Thymus (tissue), 11 donors: ENCODE measurements at regions not wholly inside any gene's neighbourhood (a gene's known extent, or its start where the extent isn't known, plus 50 kb on each side); places are given as distances from the start of the nearest gene placed in this dataset.

Experiments
- DNase-seq, 9 donors: peaks; one replicate each; pipeline ENCODE4 v3.0.0-alpha.2; 2013; ENCODE audit warnings: low spot score in 9 of 9, low read depth in 6 of 9, missing footprints in 1 of 9
- H3K27ac ChIP-seq, 2 donors: one replicate each; pipeline ENCODE4 v1.5.1; 2013; ENCODE audit warnings: control low read depth in 1 of 2, low read depth in 1 of 2, low read length in 1 of 2, mild to moderate bottlenecking in 1 of 2, moderate library complexity in 1 of 2
- H3K27me3 ChIP-seq, 2 donors: one replicate each; pipeline ENCODE4 v1.5.1; 2013; ENCODE audit warnings: low read length in 1 of 2; ENCODE audit not compliant: control insufficient read depth in 2 of 2, insufficient read depth in 1 of 2
- H3K36me3 ChIP-seq, 2 donors: one replicate each; pipeline ENCODE4 v1.5.1; 2013; ENCODE audit warnings: low read length in 1 of 2, mild to moderate bottlenecking in 1 of 2, moderate library complexity in 1 of 2; ENCODE audit not compliant: control insufficient read depth in 2 of 2, insufficient read depth in 2 of 2
- H3K4me1 ChIP-seq, 2 donors: one replicate each; pipeline ENCODE4 v1.5.1; 2013; ENCODE audit warnings: low read length in 2 of 2; ENCODE audit not compliant: control insufficient read depth in 2 of 2, insufficient read depth in 2 of 2
- H3K4me3 ChIP-seq, 2 donors: one replicate each; pipeline ENCODE4 v1.5.1; 2013; ENCODE audit warnings: low read length in 2 of 2, control low read depth in 1 of 2, mild to moderate bottlenecking in 1 of 2
- H3K9me3 ChIP-seq, 2 donors: one replicate each; pipeline ENCODE4 v1.5.1; 2013; ENCODE audit warnings: low read length in 1 of 2, mild to moderate bottlenecking in 1 of 2; ENCODE audit not compliant: control insufficient read depth in 2 of 2, insufficient read depth in 1 of 2
- WGBS: extraction: QIAGEN DNeasy Blood & Tissue Kit; methylation state at CpG from one replicate; pipeline ENCODE4 v1.1.7; 2013; 5-methylcytosine and 5-hydroxymethylcytosine counted together
- donor health status: healthy.

- 97% methylated on average over 7 of the region's 7 CpGs for WGBS
- Histone ChIP-seq H3K27me3 (no peaks in the 10 kb centered on the region), H3K4me1 (peaks cover 0 to 3% of the 10 kb centered on the region in 2 donors), H3K9me3 (no peaks in the 10 kb centered on the region), H3K27ac (no peak overlapping the region), H3K36me3 (no peaks in the 10 kb centered on the region), H3K4me3 (no peak overlapping the region)
- no peak for DNase-seq
These were observed 55.7 kb upstream of the PHACTR2 start for GRCh38 chr6:143621876-143622605.

- Histone ChIP-seq H3K36me3 (no peaks in the 10 kb centered on the region), H3K27me3 (no peaks in the 10 kb centered on the region), H3K4me3 (no peak overlapping the region), H3K9me3 (no peaks in the 10 kb centered on the region), H3K4me1 (peaks cover 0 to 3% of the 10 kb centered on the region in 2 donors), H3K27ac (no peak overlapping the region)
- 97% methylated on average over 8 of the region's 8 CpGs for WGBS
- DNase-seq, result no peak
These were observed 56.4 kb upstream of the PHACTR2 start for GRCh38 chr6:143621159-143621873.

- no peaks in the 10 kb centered on the region for H3K9me3 ChIP-seq
- no peaks in the 10 kb centered on the region for H3K27me3 ChIP-seq
- WGBS, result 82% methylated on average over 3 of the region's 3 CpGs
- H3K4me1 ChIP-seq, result no peaks in the 10 kb centered on the region
- H3K36me3 ChIP-seq, result no peaks in the 10 kb centered on the region
- no peak for DNase-seq
- H3K4me3 ChIP-seq, result no peak overlapping the region
- H3K27ac ChIP-seq, result no peak overlapping the region
These were observed 57.3 kb upstream of the PHACTR2 start for GRCh38 chr6:143620447-143620846.

GRCh38 chr6:143619824-143620401 lies 57.9 kb upstream of the PHACTR2 start:
- no peaks in the 10 kb centered on the region for H3K4me1 ChIP-seq
- no peak for DNase-seq
- 97% methylated on average over 8 of the region's 8 CpGs for WGBS
- no peaks in the 10 kb centered on the region for H3K9me3 ChIP-seq
- no peak overlapping the region for H3K4me3 ChIP-seq
- no peaks in the 10 kb centered on the region for H3K36me3 ChIP-seq
- no peaks in the 10 kb centered on the region for H3K27me3 ChIP-seq
- no peak overlapping the region for H3K27ac ChIP-seq

GRCh38 chr6:143616741-143617140 lies 61.0 kb upstream of the PHACTR2 start:
- peaks cover 0 to 3% of the 10 kb centered on the region in 2 donors for H3K9me3 ChIP-seq
- no peak overlapping the region for H3K27ac ChIP-seq
- H3K27me3 ChIP-seq, result no peaks in the 10 kb centered on the region
- no peak overlapping the region for H3K4me3 ChIP-seq
- WGBS, result 97% methylated on average over 7 of the region's 7 CpGs
- H3K4me1 ChIP-seq, result no peaks in the 10 kb centered on the region
- no peak for DNase-seq
- H3K36me3 ChIP-seq, result no peaks in the 10 kb centered on the region

GRCh38 chr6:143615785-143616184 lies 62.0 kb upstream of the PHACTR2 start:
- H3K4me3 ChIP-seq, result no peak overlapping the region
- no peaks in the 10 kb centered on the region for H3K4me1 ChIP-seq
- peaks cover 0 to 3% of the 10 kb centered on the region in 2 donors for H3K9me3 ChIP-seq
- no peaks in the 10 kb centered on the region for H3K27me3 ChIP-seq
- 92% methylated on average over 1 of the region's 1 CpG for WGBS
- no peak for DNase-seq
- H3K36me3 ChIP-seq, result no peaks in the 10 kb centered on the region
- H3K27ac ChIP-seq, result no peak overlapping the region

- no peak for DNase-seq
- Histone ChIP-seq H3K27ac (no peak overlapping the region), H3K36me3 (no peaks in the 10 kb centered on the region), H3K9me3 (peaks cover 0 to 3% of the 10 kb centered on the region in 2 donors), H3K27me3 (no peaks in the 10 kb centered on the region), H3K4me1 (no peaks in the 10 kb centered on the region), H3K4me3 (no peak overlapping the region)
- 25% methylated on average over 1 of the region's 1 CpG for WGBS
These were observed 63.5 kb upstream of the PHACTR2 start for GRCh38 chr6:143614235-143614634.

GRCh38 chr6:143613749-143614148 lies 64.0 kb upstream of the PHACTR2 start:
- H3K27me3 ChIP-seq, result no peaks in the 10 kb centered on the region

GRCh38 chr6:143612186-143612585 lies 65.6 kb upstream of the PHACTR2 start:
- Histone ChIP-seq H3K9me3 (peaks cover 0 to 3% of the 10 kb centered on the region in 2 donors), H3K27ac (no peak overlapping the region), H3K4me3 (no peak overlapping the region), H3K4me1 (no peaks in the 10 kb centered on the region), H3K27me3 (no peaks in the 10 kb centered on the region), H3K36me3 (no peaks in the 10 kb centered on the region)
- 100% methylated on average over 1 of the region's 1 CpG for WGBS
- no peak for DNase-seq

More at GRCh38 chr6:143613749-143614148, 64.0 kb upstream of the PHACTR2 start:
- Histone ChIP-seq H3K36me3 (no peaks in the 10 kb centered on the region), H3K4me3 (no peak overlapping the region), H3K9me3 (peaks cover 0 to 3% of the 10 kb centered on the region in 2 donors), H3K4me1 (no peaks in the 10 kb centered on the region), H3K27ac (no peak overlapping the region)
- DNase-seq, result no peak
- 98% methylated on average over 5 of the region's 5 CpGs for WGBS
